ENCODE measurements at regions not wholly inside any gene's neighbourhood (a gene's known extent, or its start where the extent isn't known, plus 50 kb on each side); places are given as distances from the start of the nearest gene placed in this dataset.

DNA sequence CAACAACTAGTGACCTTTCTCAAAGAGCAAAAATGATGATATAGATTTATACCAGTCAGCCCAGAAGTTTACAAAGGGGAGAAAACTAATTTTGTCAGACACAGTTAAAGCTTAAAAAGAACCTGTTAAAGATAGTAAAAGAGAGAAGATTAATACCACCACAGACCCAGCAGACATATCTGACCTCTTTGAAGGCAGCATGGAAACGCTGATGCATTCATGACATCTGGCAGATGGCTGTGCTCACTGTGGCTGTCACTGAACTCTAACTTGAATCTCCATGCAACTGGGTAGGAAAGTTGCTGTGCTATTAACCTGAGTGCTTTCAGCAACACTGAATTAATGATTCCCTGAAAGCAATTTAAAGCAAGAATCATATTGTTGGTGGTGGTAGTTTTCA is 159.8 kb upstream of the PRDM1 start:
- DNase-seq (ENCODE audit: low spot score) = no peak
- TF ChIP-seq, protein P1, sequence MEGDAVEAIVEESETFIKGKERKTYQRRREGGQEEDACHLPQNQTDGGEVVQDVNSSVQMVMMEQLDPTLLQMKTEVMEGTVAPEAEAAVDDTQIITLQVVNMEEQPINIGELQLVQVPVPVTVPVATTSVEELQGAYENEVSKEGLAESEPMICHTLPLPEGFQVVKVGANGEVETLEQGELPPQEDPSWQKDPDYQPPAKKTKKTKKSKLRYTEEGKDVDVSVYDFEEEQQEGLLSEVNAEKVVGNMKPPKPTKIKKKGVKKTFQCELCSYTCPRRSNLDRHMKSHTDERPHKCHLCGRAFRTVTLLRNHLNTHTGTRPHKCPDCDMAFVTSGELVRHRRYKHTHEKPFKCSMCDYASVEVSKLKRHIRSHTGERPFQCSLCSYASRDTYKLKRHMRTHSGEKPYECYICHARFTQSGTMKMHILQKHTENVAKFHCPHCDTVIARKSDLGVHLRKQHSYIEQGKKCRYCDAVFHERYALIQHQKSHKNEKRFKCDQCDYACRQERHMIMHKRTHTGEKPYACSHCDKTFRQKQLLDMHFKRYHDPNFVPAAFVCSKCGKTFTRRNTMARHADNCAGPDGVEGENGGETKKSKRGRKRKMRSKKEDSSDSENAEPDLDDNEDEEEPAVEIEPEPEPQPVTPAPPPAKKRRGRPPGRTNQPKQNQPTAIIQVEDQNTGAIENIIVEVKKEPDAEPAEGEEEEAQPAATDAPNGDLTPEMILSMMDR (IDR thresholded peaks at IDR 0.05; ENCODE audit: extremely low read depth, missing control alignments) = no peak

DNA sequence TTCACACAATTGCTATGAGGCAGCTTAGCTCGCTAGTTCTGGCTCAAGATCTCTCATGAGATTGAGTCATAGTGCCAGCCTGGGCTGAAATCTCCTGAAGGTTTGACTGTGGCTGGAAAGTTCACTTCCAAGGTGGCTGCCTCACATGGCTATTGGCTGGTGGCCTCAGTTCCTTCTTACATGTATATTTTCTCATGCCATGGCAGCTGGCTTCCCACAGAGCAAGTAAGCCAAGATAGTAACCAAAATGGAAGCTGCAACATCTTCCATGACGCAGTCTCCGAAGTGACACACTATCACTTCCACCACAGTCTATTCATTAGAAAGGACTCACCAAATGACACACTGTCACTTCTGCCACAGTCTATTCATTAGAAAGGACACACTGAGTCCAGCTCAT is 160.4 kb upstream of the PRDM1 start:
- DNase-seq (ENCODE audit: low spot score) = no peak
- TF ChIP-seq, protein P1 (IDR thresholded peaks at IDR 0.05; ENCODE audit: extremely low read depth, missing control alignments) = no peak

DNA sequence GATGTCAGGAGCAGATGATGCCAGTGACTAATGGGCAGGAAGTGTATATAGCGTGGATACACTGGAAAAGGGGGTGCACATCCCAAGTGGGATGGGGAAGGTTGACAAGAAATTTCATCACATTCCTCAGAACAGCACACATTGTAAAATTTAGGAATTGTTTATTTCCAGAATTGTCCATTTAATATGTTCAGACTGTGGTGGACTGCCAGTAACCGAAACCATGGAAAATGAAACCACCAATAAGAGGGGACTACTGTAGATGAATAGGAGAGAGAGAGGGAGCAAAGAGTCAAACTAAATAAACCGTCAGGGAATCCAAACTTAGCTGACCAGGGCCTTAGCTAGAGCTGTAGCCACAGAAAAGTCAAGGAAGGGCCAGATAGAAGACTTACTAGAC is 164.4 kb upstream of the PRDM1 start:
- TF ChIP-seq, protein P1 (IDR thresholded peaks at IDR 0.05; ENCODE audit: extremely low read depth, missing control alignments) = no peak
- DNase-seq (ENCODE audit: low spot score) = no peak

DNA sequence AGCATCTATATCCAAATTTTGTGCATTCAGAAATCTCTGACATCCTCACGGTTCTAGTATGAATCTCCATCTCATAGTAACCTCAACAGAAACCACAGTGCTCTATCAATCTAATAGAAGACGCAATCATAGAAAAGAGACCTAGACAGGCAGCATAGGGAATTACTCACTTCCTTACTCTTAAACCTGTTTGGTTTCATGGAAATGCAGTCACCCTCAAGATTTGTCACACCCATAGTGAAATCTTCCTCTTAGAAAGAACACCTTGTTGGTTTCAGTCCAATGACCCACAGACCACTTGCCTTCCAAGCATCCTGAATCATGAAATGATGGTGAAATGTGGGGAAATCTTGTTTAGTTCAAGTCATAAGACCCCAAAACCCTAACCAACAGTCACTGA is 166.1 kb upstream of the PRDM1 start:
- DNase-seq (ENCODE audit: low spot score) = no peak
- TF ChIP-seq, protein P1 (IDR thresholded peaks at IDR 0.05; ENCODE audit: extremely low read depth, missing control alignments) = no peak

DNA sequence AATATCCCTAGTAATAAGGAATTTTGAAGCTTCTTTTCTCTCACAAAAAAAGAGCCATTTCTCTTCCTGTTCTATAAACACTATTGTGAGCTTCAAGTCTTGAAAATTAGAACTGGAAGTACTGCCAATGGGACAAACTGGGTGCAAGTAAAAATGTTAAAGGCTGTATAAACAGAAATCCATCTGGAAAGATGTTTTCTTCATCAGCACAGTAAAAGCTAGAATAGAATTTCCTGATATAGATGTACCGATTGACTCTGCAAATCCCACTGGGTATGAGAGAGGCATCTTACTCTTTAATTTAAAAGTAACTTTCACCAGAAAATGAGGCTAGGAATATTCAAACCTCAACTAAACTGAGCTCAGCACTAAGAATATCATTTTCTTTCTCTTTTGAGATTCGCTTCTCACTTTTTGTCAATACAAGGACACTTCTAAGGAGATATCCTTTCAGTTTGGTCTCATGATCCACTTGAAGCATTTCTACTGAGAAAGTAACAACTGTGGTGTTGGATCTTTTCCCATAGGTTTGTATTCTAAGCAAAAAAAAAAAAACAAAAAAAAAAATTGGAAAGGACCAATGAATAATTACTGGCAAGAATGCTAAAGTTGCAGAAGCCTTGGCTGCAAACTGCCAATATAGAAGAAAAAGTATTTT is 169.0 kb upstream of the PRDM1 start:
- TF ChIP-seq, protein P1 (IDR thresholded peaks at IDR 0.05; ENCODE audit: extremely low read depth, missing control alignments) = no peak
- DNase-seq (ENCODE audit: low spot score) = no peak

DNA sequence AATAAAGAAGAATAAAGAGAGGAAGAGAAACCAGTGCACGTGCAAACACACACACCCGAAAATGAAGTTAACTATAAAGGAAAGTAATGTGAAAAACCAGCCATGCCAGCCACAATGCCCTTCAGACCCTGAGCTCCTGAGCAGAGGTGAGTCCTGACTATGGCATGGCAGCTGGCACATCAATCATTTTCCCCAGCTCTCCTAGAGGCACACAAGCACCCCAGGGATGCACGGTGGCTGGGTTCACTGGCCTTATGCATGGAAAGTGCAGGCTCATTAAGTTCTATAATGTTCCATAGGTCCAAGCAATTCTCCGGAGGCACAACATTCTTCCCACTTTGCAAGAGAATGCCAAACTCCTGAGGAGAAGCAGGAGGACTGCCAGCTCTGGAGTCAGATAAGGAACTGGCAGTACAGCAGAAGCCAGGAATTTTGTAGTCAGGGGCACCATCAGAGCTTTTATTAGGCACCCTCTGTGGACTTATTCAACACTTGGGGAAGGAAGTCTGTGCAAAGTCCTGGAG is 175.0 kb upstream of the PRDM1 start:
- no peak for DNase-seq (ENCODE audit: low spot score)
- TF ChIP-seq, protein P1 (IDR thresholded peaks at IDR 0.05; ENCODE audit: extremely low read depth, missing control alignments) = no peak

DNA sequence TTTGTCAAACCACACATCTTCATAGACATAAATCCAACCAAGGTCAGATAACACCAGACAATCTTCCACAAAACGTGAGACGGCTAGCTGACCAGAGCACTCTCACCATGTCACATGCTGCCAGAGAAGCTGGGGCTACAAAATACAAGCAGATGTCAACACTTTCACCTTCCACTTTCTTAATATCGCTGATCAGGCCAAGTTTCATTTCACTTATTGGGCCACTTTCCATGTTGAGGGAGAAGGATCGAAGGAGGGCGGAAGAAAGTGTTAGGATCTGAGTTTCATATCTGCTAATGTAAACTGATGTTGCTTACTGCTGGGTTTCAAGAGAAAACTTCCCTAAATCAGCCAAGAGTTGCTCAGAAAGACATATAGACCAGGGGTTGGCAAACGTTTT is 177.0 kb upstream of the PRDM1 start:
- TF ChIP-seq, protein P1 (IDR thresholded peaks at IDR 0.05; ENCODE audit: extremely low read depth, missing control alignments) = no peak
- no peak for DNase-seq (ENCODE audit: low spot score)
